ENCODE measurements at regions not wholly inside any gene's neighbourhood (a gene's known extent, or its start where the extent isn't known, plus 50 kb on each side); places are given as distances from the start of the nearest gene placed in this dataset.
A peak's percentile ranks its signal among the peaks of the same experiment; 100 is the strongest.

- peak; percentile 34 to 86 for DNase-seq (ENCODE audit: low spot score in 2 of 2)
- no peak overlapping the region for H3K4me3 ChIP-seq (ENCODE audit: low read depth, poor library complexity, severe bottlenecking)
- WGBS, 2 donors: 10 to 12% methylated on average over 27 to 42 of the region's 42 CpGs
- intact Hi-C loops (cut with DNase I; ENCODE audit: low total_unique reads): no loop called here
- TF ChIP-seq POLR2A (IDR thresholded peaks at IDR 0.05) (no peak), CTCF (IDR thresholded peaks at IDR 0.05) (no peak)
Measured at GRCh38 chr6:41442800-41443501, 103.2 kb upstream of the FOXP4 start.

- DNase-seq (ENCODE audit: low spot score in 2 of 2): no peak
- intact Hi-C loops (cut with DNase I; ENCODE audit: low total_unique reads): no loop called here
- 50 to 69% methylated on average over 15 of the region's 15 CpGs for WGBS, 2 donors
- H3K4me3 ChIP-seq (ENCODE audit: low read depth, poor library complexity, severe bottlenecking): no peak overlapping the region
- TF ChIP-seq CTCF (IDR thresholded peaks at IDR 0.05) (no peak), POLR2A (IDR thresholded peaks at IDR 0.05) (no peak)
Measured at GRCh38 chr6:41443616-41444525, 102.3 kb upstream of the FOXP4 start.

GRCh38 chr6:41445261-41445660, 100.9 kb upstream of the FOXP4 start:
- H3K4me3 ChIP-seq (ENCODE audit: low read depth, poor library complexity, severe bottlenecking): no peak overlapping the region
- no peak for DNase-seq (ENCODE audit: low spot score in 2 of 2)
- intact Hi-C loops (cut with DNase I; ENCODE audit: low total_unique reads): no loop called here
- TF ChIP-seq POLR2A (IDR thresholded peaks at IDR 0.05) (no peak), CTCF (IDR thresholded peaks at IDR 0.05) (no peak)
- 66 to 74% methylated on average over 11 of the region's 11 CpGs for WGBS, 2 donors

GRCh38 chr6:41446132-41446531, 100.0 kb upstream of the FOXP4 start:
- intact Hi-C loops (cut with DNase I; ENCODE audit: low total_unique reads): no loop called here
- WGBS, 2 donors: 90 to 93% methylated on average over 4 of the region's 4 CpGs
- H3K4me3 ChIP-seq (ENCODE audit: low read depth, poor library complexity, severe bottlenecking): no peak overlapping the region
- TF ChIP-seq POLR2A (IDR thresholded peaks at IDR 0.05): no peak
- TF ChIP-seq CTCF (IDR thresholded peaks at IDR 0.05): no peak
- DNase-seq (ENCODE audit: low spot score in 2 of 2): no peak

GRCh38 chr6:41446907-41447545, 99.2 kb upstream of the FOXP4 start:
- TF ChIP-seq CTCF (IDR thresholded peaks at IDR 0.05) (no peak), POLR2A (IDR thresholded peaks at IDR 0.05) (no peak)
- intact Hi-C loops (cut with DNase I; ENCODE audit: low total_unique reads): no loop called here
- WGBS, 2 donors: 88 to 95% methylated on average over 8 of the region's 8 CpGs
- H3K4me3 ChIP-seq (ENCODE audit: low read depth, poor library complexity, severe bottlenecking): no peak overlapping the region
- no peak for DNase-seq (ENCODE audit: low spot score in 2 of 2)
